ENCODE measurements at regions not wholly inside any gene's neighbourhood (a gene's known extent, or its start where the extent isn't known, plus 50 kb on each side); places are given as distances from the start of the nearest gene placed in this dataset.
"Not testable (repeated sequence)": the region's sequence is repeated elsewhere in the genome, so short reads cannot be mapped to it uniquely, and the experiment has no call there.

- no peaks in the 10 kb centered on the region for H3K36me3 ChIP-seq (ENCODE audit: insufficient read depth, low read depth, low read length)
- H3K9me3 ChIP-seq (ENCODE audit: insufficient read depth, low read depth, low read length), result no peaks in the 10 kb centered on the region
- H3K27me3 ChIP-seq (ENCODE audit: insufficient read depth, low read length), result no peaks in the 10 kb centered on the region
- no peak overlapping the region for H3K4me3 ChIP-seq (ENCODE audit: low read length)
- no peak overlapping the region for H3K9ac ChIP-seq (ENCODE audit: low read depth, low read length)
- peaks cover 5% of the 10 kb centered on the region; the same call in 1 of the 2 replicates for H3K4me1 ChIP-seq (ENCODE audit: insufficient read depth, low read length)
- H3K27ac ChIP-seq (ENCODE audit: low read length), result no peak overlapping the region
These were observed 235.0 kb upstream of the VLDLR start for GRCh38 chr9:2386566-2386965.

GRCh38 chr9:2387166-2387565 is 234.4 kb upstream of the VLDLR start:
- Histone ChIP-seq H3K36me3 (ENCODE audit: insufficient read depth, low read depth, low read length) (no peaks in the 10 kb centered on the region), H3K27me3 (ENCODE audit: insufficient read depth, low read length) (no peaks in the 10 kb centered on the region), H3K9ac (ENCODE audit: low read depth, low read length) (no peak overlapping the region), H3K27ac (ENCODE audit: low read length) (no peak overlapping the region), H3K9me3 (ENCODE audit: insufficient read depth, low read depth, low read length) (no peaks in the 10 kb centered on the region), H3K4me1 (ENCODE audit: insufficient read depth, low read length) (peaks cover 5% of the 10 kb centered on the region; the same call in 1 of the 2 replicates), H3K4me3 (ENCODE audit: low read length) (no peak overlapping the region)

- Histone ChIP-seq H3K9me3 (ENCODE audit: insufficient read depth, low read depth, low read length) (peaks cover 6% of the 10 kb centered on the region; the same call in 1 of the 2 replicates), H3K27ac (ENCODE audit: low read length) (no peak overlapping the region), H3K27me3 (ENCODE audit: insufficient read depth, low read length) (no peaks in the 10 kb centered on the region), H3K36me3 (ENCODE audit: insufficient read depth, low read depth, low read length) (no peaks in the 10 kb centered on the region), H3K9ac (ENCODE audit: low read depth, low read length) (no peak overlapping the region), H3K4me3 (ENCODE audit: low read length) (no peak overlapping the region), H3K4me1 (ENCODE audit: insufficient read depth, low read length) (peaks cover 5% of the 10 kb centered on the region; the same call in 1 of the 2 replicates)
These were observed 232.2 kb upstream of the VLDLR start for GRCh38 chr9:2389404-2389803.

- peaks cover 5% of the 10 kb centered on the region; the same call in 1 of the 2 replicates for H3K4me1 ChIP-seq (ENCODE audit: insufficient read depth, low read length)
- H3K9ac ChIP-seq (ENCODE audit: low read depth, low read length), result no peak overlapping the region
- H3K27me3 ChIP-seq (ENCODE audit: insufficient read depth, low read length), result no peaks in the 10 kb centered on the region
- H3K4me3 ChIP-seq (ENCODE audit: low read length), result no peak overlapping the region
- H3K27ac ChIP-seq (ENCODE audit: low read length), result no peak overlapping the region
- H3K36me3 ChIP-seq (ENCODE audit: insufficient read depth, low read depth, low read length), result no peaks in the 10 kb centered on the region
- peaks cover 6% of the 10 kb centered on the region; the same call in 1 of the 2 replicates for H3K9me3 ChIP-seq (ENCODE audit: insufficient read depth, low read depth, low read length)
These were observed 231.6 kb upstream of the VLDLR start for GRCh38 chr9:2390028-2390427.

GRCh38 chr9:2391509-2392132 is 230.0 kb upstream of the VLDLR start:
- not testable (repeated sequence) for H3K36me3 ChIP-seq (ENCODE audit: insufficient read depth, low read depth, low read length); H3K27me3 ChIP-seq (ENCODE audit: insufficient read depth, low read length); H3K4me1 ChIP-seq (ENCODE audit: insufficient read depth, low read length); H3K4me3 ChIP-seq (ENCODE audit: low read length); H3K9ac ChIP-seq (ENCODE audit: low read depth, low read length); H3K9me3 ChIP-seq (ENCODE audit: insufficient read depth, low read depth, low read length); H3K27ac ChIP-seq (ENCODE audit: low read length)

GRCh38 chr9:2394087-2394741 is 227.4 kb upstream of the VLDLR start:
- not testable (repeated sequence) for H3K27ac ChIP-seq (ENCODE audit: low read length); H3K36me3 ChIP-seq (ENCODE audit: insufficient read depth, low read depth, low read length); H3K4me3 ChIP-seq (ENCODE audit: low read length); H3K4me1 ChIP-seq (ENCODE audit: insufficient read depth, low read length); H3K27me3 ChIP-seq (ENCODE audit: insufficient read depth, low read length); H3K9ac ChIP-seq (ENCODE audit: low read depth, low read length); H3K9me3 ChIP-seq (ENCODE audit: insufficient read depth, low read depth, low read length)

GRCh38 chr9:2395814-2396612 is 225.6 kb upstream of the VLDLR start:
- Histone ChIP-seq H3K4me3 (ENCODE audit: low read length) (no peak overlapping the region), H3K4me1 (ENCODE audit: insufficient read depth, low read length) (no peaks in the 10 kb centered on the region), H3K9ac (ENCODE audit: low read depth, low read length) (no peak overlapping the region), H3K27ac (ENCODE audit: low read length) (no peak overlapping the region), H3K27me3 (ENCODE audit: insufficient read depth, low read length) (no peaks in the 10 kb centered on the region), H3K9me3 (ENCODE audit: insufficient read depth, low read depth, low read length) (peaks cover 6% of the 10 kb centered on the region; the same call in 1 of the 2 replicates), H3K36me3 (ENCODE audit: insufficient read depth, low read depth, low read length) (no peaks in the 10 kb centered on the region)

GRCh38 chr9:2396622-2397285 is 224.8 kb upstream of the VLDLR start:
- Histone ChIP-seq H3K9me3 (ENCODE audit: insufficient read depth, low read depth, low read length) (peaks cover 6% of the 10 kb centered on the region; the same call in 1 of the 2 replicates), H3K4me3 (ENCODE audit: low read length) (no peak overlapping the region), H3K36me3 (ENCODE audit: insufficient read depth, low read depth, low read length) (no peaks in the 10 kb centered on the region), H3K4me1 (ENCODE audit: insufficient read depth, low read length) (no peaks in the 10 kb centered on the region), H3K27me3 (ENCODE audit: insufficient read depth, low read length) (no peaks in the 10 kb centered on the region), H3K27ac (ENCODE audit: low read length) (no peak overlapping the region), H3K9ac (ENCODE audit: low read depth, low read length) (no peak overlapping the region)

GRCh38 chr9:2397875-2398274 is 223.7 kb upstream of the VLDLR start:
- H3K36me3 ChIP-seq (ENCODE audit: insufficient read depth, low read depth, low read length); H3K4me1 ChIP-seq (ENCODE audit: insufficient read depth, low read length); H3K9ac ChIP-seq (ENCODE audit: low read depth, low read length); H3K27me3 ChIP-seq (ENCODE audit: insufficient read depth, low read length); H3K27ac ChIP-seq (ENCODE audit: low read length); H3K4me3 ChIP-seq (ENCODE audit: low read length); H3K9me3 ChIP-seq (ENCODE audit: insufficient read depth, low read depth, low read length): not testable (repeated sequence)

- not testable (repeated sequence) for H3K36me3 ChIP-seq (ENCODE audit: insufficient read depth, low read depth, low read length); H3K9ac ChIP-seq (ENCODE audit: low read depth, low read length); H3K4me1 ChIP-seq (ENCODE audit: insufficient read depth, low read length); H3K27me3 ChIP-seq (ENCODE audit: insufficient read depth, low read length); H3K9me3 ChIP-seq (ENCODE audit: insufficient read depth, low read depth, low read length); H3K27ac ChIP-seq (ENCODE audit: low read length); H3K4me3 ChIP-seq (ENCODE audit: low read length)
These were observed 219.8 kb upstream of the VLDLR start for GRCh38 chr9:2401746-2402145.

GRCh38 chr9:2403701-2404100 is 217.9 kb upstream of the VLDLR start:
- H3K9ac ChIP-seq (ENCODE audit: low read depth, low read length), result no peak overlapping the region
- no peak overlapping the region for H3K4me3 ChIP-seq (ENCODE audit: low read length)
- no peak overlapping the region for H3K27ac ChIP-seq (ENCODE audit: low read length)
- H3K4me1 ChIP-seq (ENCODE audit: insufficient read depth, low read length), result no peaks in the 10 kb centered on the region
- H3K27me3 ChIP-seq (ENCODE audit: insufficient read depth, low read length), result no peaks in the 10 kb centered on the region
- H3K9me3 ChIP-seq (ENCODE audit: insufficient read depth, low read depth, low read length), result peaks cover 3% of the 10 kb centered on the region; the same call in 1 of the 2 replicates
- no peaks in the 10 kb centered on the region for H3K36me3 ChIP-seq (ENCODE audit: insufficient read depth, low read depth, low read length)
